HAP-1 (cell line): ENCODE measurements at regions not wholly inside any gene's neighbourhood (a gene's known extent, or its start where the extent isn't known, plus 50 kb on each side); places are given as distances from the start of the nearest gene placed in this dataset.

ENCODE experiments used
- DNase-seq, 2 experiments: peaks; one replicate each; pipeline ENCODE4 v3.0.0-alpha.2; 2016 to 2020; ENCODE audit warnings: low spot score in 2 of 2
- H3K27me3 ChIP-seq: fragments of 250-450 bp; sonication (Bioruptor Pico); 2 replicates; pipeline ENCODE4 v1.5.1; 2020; ENCODE audit warnings: low read depth, mild to moderate bottlenecking, moderate library complexity
- H3K36me3 ChIP-seq: fragments of 250-450 bp; sonication (Bioruptor Pico); replicated peaks from 2 replicates; pipeline ENCODE4 v1.5.1; 2020; ENCODE audit warnings: mild to moderate bottlenecking
- H3K4me1 ChIP-seq: fragments of 250-450 bp; sonication (Bioruptor Pico); 2 replicates; pipeline ENCODE4 v1.5.1; 2020; ENCODE audit warnings: mild to moderate bottlenecking
- H3K4me3 ChIP-seq: fragments of 250-450 bp; sonication (Bioruptor Pico); 2 replicates; pipeline ENCODE4 v1.5.1; 2020; ENCODE audit warnings: mild to moderate bottlenecking, moderate library complexity
- H3K9me3 ChIP-seq: fragments of 250-450 bp; sonication (Bioruptor Pico); 2 replicates; pipeline ENCODE4 v1.5.1; 2020; ENCODE audit warnings: mild to moderate bottlenecking, moderate library complexity
- in situ Hi-C: fragments of 300-500 bp; cut with MboI; formaldehyde crosslinking; loops from 3 replicates; pipeline ENCODE4 v1.14.3; 2020; ENCODE audit warnings: low sequenced_read_pairs, inconsistent platforms, mixed read lengths

DNA sequence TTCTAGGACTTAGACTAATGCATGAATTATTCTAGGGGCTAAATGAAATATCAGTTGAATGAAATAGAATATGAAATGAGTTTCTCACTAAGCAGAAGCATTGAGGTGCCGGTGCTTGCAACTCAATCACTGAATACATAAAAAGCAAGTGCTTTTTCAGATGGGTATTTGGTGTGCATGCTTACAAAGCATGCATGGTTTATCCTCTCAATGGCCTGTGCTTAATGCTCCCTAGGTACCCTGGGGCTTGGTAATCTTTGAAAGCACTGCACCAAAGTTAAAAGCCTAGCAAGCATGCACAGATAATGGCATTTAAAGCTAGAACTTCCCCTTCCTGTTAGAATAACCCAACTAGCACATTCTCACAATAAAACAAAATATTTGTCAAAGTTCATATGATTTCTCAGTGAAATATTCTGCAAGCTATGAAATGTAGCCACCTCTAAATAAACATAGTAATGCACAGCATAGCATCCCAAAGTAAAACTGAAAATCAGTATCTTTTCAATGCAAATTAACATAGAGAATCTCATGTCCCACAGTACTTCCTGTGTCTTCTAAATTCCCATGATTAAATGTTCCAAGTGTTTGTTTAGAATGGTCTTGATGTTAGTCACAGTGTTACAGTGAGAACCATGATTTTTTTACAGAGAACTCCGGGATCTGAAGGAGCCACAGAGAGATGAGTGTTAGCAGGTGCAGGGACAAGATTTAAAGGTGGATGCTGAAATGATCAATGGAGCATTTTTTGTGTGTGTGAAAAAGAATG is 143.4 kb upstream of the CDH6 start:
- H3K4me3 ChIP-seq, result no peak overlapping the region
- in situ Hi-C loops, result no loop called here
- H3K27me3 ChIP-seq, result no peaks in the 10 kb centered on the region
- H3K9me3 ChIP-seq, result no peaks in the 10 kb centered on the region
- peak; percentile 42 to 79 for DNase-seq
- H3K4me1 ChIP-seq, result peaks cover 57% of the 10 kb centered on the region
- H3K36me3 ChIP-seq, result no peaks in the 10 kb centered on the region

DNA sequence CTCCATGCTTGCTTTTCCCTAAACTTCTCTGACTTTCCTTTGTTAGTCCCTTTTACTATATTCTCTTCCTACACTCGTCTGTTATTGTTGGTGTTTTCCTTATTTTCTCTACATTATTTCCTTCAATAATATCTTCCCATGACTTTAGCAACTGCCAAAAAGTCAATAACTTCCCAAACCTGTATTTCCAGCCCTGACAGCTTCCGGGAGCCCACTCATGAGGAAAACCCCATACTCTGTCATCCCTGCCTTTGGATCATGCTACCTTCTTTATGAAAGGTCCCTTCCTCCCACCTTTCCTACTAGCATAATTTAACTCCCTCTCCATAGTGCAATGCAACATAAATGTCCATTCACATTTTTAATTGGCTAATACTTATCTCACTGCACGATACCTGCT is 144.0 kb upstream of the CDH6 start:
- H3K27me3 ChIP-seq, result no peaks in the 10 kb centered on the region
- H3K36me3 ChIP-seq, result no peaks in the 10 kb centered on the region
- no peak for DNase-seq
- H3K9me3 ChIP-seq, result no peaks in the 10 kb centered on the region
- H3K4me3 ChIP-seq, result no peak overlapping the region
- in situ Hi-C loops, result no loop called here
- peaks cover 61% of the 10 kb centered on the region for H3K4me1 ChIP-seq

DNA sequence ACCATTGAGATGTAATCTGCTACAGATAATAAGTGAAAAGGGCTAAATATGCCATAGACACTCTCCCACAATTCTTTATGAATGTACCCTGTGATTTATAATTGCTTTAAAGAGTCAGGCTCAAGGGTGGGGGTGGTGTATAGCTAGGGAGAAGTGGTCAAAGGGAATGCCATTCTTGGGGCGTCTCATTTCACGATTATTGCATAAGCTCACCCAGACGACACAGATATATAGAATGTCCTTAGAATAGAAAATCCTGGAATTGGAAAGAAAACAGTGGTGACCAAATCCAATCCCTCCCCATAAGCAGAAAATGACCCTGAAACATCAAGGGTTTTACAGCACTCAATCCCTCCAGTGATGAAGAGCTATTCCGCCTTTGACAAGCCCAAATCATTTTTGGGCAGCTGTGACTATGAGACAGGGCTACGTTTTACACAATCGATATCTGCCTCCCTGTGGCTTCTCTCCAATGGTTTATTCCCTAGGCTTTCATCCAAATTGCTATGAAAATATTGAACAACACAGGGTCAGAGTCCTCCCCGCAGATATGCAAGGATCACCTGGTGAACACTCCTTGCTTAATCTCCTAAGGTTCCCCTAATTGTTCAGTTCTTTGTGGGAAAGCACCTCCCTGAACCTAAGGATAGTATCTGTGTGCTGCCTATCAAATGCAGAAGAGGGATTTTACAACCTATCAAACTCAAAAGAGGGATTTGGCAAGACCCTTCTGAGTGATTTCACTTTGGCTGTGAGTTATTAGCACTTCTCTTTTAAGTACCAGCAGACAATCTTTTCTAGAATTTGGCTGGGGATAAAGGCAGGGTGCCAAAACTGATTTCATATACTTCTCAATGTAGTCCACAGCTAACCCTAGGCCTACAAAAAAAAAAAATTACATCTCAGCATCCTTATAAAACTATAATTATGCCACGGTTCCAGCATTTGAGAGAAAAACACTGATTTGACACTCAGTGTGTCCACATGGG is 144.9 kb upstream of the CDH6 start:
- H3K4me1 ChIP-seq, result peaks cover 58% of the 10 kb centered on the region
- H3K9me3 ChIP-seq, result no peaks in the 10 kb centered on the region
- H3K36me3 ChIP-seq, result no peaks in the 10 kb centered on the region
- no peaks in the 10 kb centered on the region for H3K27me3 ChIP-seq
- DNase-seq, result peak; percentile 31 to 81
- H3K4me3 ChIP-seq, result no peak overlapping the region
- in situ Hi-C loops, result no loop called here

DNA sequence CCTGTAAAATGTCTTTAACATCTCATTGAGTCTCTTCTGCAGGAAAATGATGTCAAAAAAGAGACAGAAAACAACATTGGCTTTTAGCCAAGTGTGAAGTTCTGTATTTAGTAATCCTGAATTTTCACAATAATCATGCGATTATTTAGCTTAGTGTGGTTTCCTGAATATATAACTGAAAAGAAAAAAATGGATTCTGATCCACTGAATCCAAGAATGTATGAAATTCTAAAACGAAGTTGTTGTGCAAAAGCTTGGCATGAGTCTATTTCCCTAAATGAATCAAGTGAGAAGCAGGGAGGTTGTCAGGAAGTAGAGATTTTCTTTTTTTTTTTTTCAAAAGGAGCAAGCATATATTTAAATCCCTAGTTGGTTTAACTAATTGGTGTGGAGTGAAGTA is 145.9 kb upstream of the CDH6 start:
- no peaks in the 10 kb centered on the region for H3K9me3 ChIP-seq
- no peak for DNase-seq
- H3K4me3 ChIP-seq, result no peak overlapping the region
- H3K36me3 ChIP-seq, result no peaks in the 10 kb centered on the region
- H3K27me3 ChIP-seq, result no peaks in the 10 kb centered on the region
- peaks cover 58% of the 10 kb centered on the region for H3K4me1 ChIP-seq
- in situ Hi-C loops, result no loop called here

DNA sequence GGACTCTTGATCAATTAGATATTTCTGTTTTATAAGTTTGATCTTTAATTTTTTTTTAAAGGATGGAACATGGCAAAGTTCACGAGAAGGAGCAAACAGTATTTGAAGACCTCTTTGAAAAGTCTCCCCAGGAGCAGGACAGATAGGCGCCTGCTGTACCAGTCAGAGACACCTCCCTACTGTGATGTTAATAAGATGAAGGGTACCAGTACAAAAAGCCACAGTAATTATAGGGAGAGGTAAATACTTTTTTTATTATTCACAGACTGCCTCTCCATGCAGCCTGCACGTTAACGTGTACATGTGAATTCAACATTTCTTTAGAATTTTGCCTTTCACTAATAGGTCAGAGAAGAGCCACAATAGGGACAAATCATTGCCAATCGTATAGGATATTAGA is 146.5 kb upstream of the CDH6 start:
- no peaks in the 10 kb centered on the region for H3K9me3 ChIP-seq
- no peaks in the 10 kb centered on the region for H3K27me3 ChIP-seq
- peak; percentile 72 to 100 for DNase-seq
- in situ Hi-C loops, result no loop called here
- peaks cover 58% of the 10 kb centered on the region for H3K4me1 ChIP-seq
- H3K36me3 ChIP-seq, result no peaks in the 10 kb centered on the region
- H3K4me3 ChIP-seq, result no peak overlapping the region

DNA sequence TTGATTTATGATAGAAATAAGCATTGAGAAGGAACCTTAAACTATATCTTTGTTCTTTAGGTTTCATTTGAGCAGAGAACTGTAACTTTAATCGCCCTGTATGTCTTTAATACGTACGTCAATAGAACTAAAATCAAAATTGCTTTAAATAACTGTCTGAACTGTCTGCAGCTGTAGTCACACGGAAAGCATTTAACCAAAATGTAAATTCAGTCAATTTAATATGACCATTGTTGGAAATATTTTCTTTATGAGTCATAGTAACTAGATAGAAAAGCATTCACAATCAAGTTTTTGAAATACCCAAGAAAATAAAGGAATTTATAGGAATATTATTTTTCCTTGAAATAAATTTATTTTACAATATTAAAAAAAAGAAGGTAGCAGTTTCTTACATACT is 157.1 kb upstream of the CDH6 start:
- in situ Hi-C loops, result no loop called here
- no peak overlapping the region for H3K4me3 ChIP-seq
- no peaks in the 10 kb centered on the region for H3K36me3 ChIP-seq
- no peak for DNase-seq
- H3K4me1 ChIP-seq, result peaks cover 5% of the 10 kb centered on the region; the same call in 1 of the 2 replicates
- H3K9me3 ChIP-seq, result peaks cover 2% of the 10 kb centered on the region; the same call in 1 of the 2 replicates
- no peaks in the 10 kb centered on the region for H3K27me3 ChIP-seq

DNA sequence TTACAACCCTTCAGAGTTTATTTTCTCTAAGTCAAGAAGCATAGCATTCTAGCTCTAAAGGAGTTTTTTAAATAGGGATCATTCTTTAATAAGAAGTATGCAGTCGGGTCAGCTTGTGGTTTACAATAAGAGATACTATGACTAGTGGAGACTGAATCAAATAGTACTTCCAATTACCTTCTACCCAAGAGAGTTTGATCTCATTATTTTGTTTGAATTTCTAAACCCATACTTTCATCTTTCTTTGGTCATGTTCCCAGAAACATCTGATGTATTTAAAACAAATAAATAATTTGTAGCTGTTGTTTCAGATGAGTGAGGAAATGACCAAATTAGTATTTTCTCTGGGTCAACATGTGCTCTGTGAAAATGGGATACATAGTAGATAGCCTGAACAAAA is 160.2 kb upstream of the CDH6 start:
- no peak for DNase-seq
- in situ Hi-C loops, result no loop called here
- Histone ChIP-seq H3K27me3 (no peaks in the 10 kb centered on the region), H3K4me3 (no peak overlapping the region), H3K36me3 (no peaks in the 10 kb centered on the region), H3K9me3 (no peaks in the 10 kb centered on the region), H3K4me1 (peaks cover 15% of the 10 kb centered on the region)

DNA sequence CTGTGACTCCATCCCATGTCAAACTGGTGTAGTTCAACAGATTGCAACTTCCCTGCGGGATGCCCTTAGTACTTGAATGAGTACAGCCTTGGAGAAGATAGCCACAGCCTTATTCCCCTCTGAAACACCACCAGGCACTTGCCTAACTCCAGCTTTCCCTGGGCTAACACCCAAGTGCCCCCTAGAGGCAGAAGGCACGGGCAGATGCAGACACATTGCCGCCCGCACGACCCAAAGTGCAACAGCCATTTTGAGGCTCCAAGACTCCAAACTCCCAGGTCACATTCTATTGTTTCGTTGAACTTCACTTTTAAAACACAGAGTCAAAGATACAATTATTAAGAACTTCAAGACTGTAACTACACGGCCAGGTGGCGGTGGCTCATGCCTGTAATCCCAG is 163.6 kb upstream of the CDH6 start:
- DNase-seq, result peak in 1 of 2 experiments; percentile 48

DNA sequence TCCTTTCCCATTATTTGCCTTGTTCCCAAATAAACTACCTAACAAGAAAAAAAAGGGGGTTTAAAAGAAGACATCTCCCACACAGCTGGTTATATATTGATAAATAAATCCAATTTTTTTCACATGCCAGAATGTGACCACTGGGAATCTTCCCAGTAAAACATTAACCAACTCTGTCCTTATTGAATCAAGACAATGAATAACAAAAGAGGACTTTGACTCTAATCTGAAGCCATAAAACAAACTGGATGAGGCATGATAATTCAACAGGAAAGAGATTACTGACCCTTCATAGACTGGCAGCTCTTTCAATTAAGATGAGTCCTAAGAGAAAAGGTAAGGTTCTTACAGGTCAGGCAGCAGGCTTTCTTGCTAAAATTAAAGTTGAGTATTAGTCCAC is 165.8 kb upstream of the CDH6 start:
- in situ Hi-C loops, result no loop called here
- H3K9me3 ChIP-seq, result no peaks in the 10 kb centered on the region
- peak in 1 of 2 experiments; percentile 94 for DNase-seq
- H3K4me3 ChIP-seq, result no peak overlapping the region
- H3K36me3 ChIP-seq, result no peaks in the 10 kb centered on the region
- H3K27me3 ChIP-seq, result no peaks in the 10 kb centered on the region
- peaks cover 35% of the 10 kb centered on the region for H3K4me1 ChIP-seq

More for the DNA sequence above, 163.6 kb upstream of the CDH6 start:
- Histone ChIP-seq H3K27me3 (no peaks in the 10 kb centered on the region), H3K4me3 (no peak overlapping the region), H3K36me3 (no peaks in the 10 kb centered on the region), H3K9me3 (no peaks in the 10 kb centered on the region), H3K4me1 (peaks cover 31% of the 10 kb centered on the region)
- in situ Hi-C loops, result no loop called here

DNA sequence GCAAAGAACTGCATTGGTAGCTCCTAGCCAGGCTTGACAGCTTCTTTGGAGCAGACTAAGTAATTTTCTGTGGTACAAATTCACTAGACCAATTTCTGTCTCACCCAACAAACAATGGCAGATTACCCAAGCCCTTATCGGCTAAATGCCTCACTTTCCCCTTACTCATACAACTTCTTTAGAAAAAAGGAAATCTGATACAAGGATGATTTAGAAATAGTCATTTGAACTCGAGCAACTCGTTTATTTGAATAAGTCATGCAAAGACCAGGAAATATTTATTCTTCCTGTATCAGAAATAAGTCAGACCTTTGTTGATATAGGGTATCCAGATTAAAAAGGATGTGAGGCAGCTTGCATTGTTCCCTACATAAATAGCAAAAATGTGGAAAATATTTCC is 170.4 kb upstream of the CDH6 start:
- Histone ChIP-seq H3K27me3 (no peaks in the 10 kb centered on the region), H3K36me3 (no peaks in the 10 kb centered on the region), H3K4me1 (peaks cover 23% of the 10 kb centered on the region), H3K4me3 (no peak overlapping the region), H3K9me3 (no peaks in the 10 kb centered on the region)
- no peak for DNase-seq
- in situ Hi-C loops, result no loop called here

DNA sequence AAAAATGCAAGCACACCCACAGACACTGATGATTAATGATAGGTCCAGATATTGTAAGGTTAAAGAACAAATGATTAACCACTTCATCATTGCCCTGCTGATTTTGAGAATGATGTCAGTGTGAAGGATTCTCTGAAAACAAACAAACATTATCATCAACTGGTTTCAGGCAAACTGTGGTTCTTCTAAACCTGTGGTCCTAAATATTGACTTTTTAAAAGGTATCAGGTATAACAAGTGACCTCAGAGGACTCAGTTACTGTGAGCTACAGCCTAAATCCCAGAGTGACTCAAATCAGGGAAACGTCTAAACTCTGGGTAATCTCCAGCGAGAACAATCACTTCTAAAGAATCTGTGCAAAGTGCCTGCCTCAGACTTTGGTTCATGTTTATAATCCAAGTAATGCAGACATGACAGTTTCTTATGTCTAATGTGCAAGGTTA is 172.3 kb upstream of the CDH6 start:
- no peak for DNase-seq
- Histone ChIP-seq H3K36me3 (no peaks in the 10 kb centered on the region), H3K27me3 (no peaks in the 10 kb centered on the region), H3K9me3 (no peaks in the 10 kb centered on the region; the same call in 1 of the 2 replicates), H3K4me1 (peaks cover 13% of the 10 kb centered on the region), H3K4me3 (no peak overlapping the region)
- in situ Hi-C loops, result no loop called here

DNA sequence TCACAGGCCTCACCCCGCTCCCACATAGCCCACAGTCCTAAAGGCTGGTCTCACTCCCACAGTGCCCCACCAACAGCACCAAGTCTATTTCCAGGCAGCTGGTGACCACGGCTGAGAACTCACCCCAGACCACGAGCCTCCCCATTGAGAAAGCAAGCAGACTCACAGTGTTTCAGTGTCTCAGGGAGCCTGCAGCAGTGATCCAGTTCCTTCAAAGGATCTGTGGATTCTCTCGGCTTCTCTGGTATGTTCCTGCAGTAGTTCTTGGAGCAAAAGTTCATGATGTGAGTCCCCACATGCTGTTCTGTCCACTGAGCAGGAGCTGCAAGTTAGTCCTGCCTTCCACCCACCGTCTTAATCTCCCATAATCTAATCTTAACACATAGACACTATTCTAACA is 185.3 kb upstream of the CDH6 start:
- Histone ChIP-seq H3K9me3 (no peaks in the 10 kb centered on the region), H3K27me3 (no peaks in the 10 kb centered on the region), H3K36me3 (no peaks in the 10 kb centered on the region), H3K4me1 (no peaks in the 10 kb centered on the region), H3K4me3 (no peak overlapping the region)
- in situ Hi-C loops, result no loop called here
- DNase-seq, result no peak

DNA sequence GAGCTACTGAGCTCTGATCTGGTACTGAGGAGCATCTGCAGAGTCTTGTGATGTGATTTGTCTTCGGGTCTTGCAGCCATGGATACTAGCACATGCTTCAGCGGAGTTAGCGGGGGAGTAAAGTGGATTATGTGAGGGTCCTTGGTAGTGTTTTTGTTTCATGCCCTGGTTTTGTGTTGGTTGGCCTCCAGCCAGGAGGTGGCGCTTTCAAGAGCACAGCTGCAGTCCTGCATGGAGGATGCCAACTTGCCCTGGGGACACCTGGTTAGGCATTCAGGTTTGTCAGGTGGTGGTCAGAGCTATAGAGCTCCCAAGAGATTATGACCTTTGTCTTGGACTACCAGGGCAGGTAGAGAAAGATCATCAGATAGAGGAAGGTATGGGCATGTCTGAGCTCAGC is 185.8 kb upstream of the CDH6 start:
- H3K4me1 ChIP-seq, result no peaks in the 10 kb centered on the region
- H3K4me3 ChIP-seq, result no peak overlapping the region
- H3K36me3 ChIP-seq, result no peaks in the 10 kb centered on the region
- in situ Hi-C loops, result no loop called here
- DNase-seq, result no peak
- H3K27me3 ChIP-seq, result no peaks in the 10 kb centered on the region
- H3K9me3 ChIP-seq, result no peaks in the 10 kb centered on the region

DNA sequence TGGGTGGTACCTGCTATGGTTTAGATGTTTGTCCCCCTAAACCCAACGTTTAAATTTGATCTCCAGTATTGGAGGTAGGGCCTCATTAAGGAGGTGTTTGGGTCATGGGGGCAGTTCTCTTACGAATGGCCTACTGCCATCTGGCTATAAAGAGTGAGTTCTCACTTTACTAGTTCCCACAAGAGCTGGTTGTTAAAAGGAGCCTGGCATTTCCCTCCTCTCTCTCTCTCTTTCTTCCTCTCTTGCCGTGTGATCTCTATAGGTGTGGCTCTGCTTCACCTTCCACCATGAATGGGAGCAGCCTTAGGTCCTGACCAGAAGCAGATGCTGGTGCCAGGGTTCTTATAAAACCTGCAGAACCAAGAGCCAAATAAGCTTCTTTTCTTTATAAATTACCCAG is 193.2 kb upstream of the CDH6 start:
- in situ Hi-C loops, result no loop called here
- peaks cover 16% of the 10 kb centered on the region for H3K4me1 ChIP-seq
- H3K36me3 ChIP-seq, result no peaks in the 10 kb centered on the region
- no peak for DNase-seq
- H3K27me3 ChIP-seq, result no peaks in the 10 kb centered on the region
- no peaks in the 10 kb centered on the region for H3K9me3 ChIP-seq
- H3K4me3 ChIP-seq, result no peak overlapping the region
